D721Med (cell line): ENCODE measurements at regions not wholly inside any gene's neighbourhood (a gene's known extent, or its start where the extent isn't known, plus 50 kb on each side); places are given as distances from the start of the nearest gene placed in this dataset.

ENCODE experiments used
- DNase-seq: peaks from one replicate; pipeline ENCODE4 v3.0.0; 2011; ENCODE audit warnings: low spot score; ENCODE audit not compliant: insufficient read length
- FAIRE-seq: peaks from 2 replicates; lab custom pipeline; 2011; peaks lifted over from hg19 to GRCh38; lab: Jason Lieb, UNC
- TF ChIP-seq, protein P1 (sequence below): IDR thresholded peaks from 2 replicates; pipeline ENCODE4 v1.5.1; 2012; ENCODE audit warnings: mild to moderate bottlenecking, control low read depth; ENCODE audit not compliant: insufficient read depth; ENCODE audit errors: missing control alignments

- FAIRE-seq (no peak), DNase-seq (no peak)
- TF ChIP-seq, protein P1, sequence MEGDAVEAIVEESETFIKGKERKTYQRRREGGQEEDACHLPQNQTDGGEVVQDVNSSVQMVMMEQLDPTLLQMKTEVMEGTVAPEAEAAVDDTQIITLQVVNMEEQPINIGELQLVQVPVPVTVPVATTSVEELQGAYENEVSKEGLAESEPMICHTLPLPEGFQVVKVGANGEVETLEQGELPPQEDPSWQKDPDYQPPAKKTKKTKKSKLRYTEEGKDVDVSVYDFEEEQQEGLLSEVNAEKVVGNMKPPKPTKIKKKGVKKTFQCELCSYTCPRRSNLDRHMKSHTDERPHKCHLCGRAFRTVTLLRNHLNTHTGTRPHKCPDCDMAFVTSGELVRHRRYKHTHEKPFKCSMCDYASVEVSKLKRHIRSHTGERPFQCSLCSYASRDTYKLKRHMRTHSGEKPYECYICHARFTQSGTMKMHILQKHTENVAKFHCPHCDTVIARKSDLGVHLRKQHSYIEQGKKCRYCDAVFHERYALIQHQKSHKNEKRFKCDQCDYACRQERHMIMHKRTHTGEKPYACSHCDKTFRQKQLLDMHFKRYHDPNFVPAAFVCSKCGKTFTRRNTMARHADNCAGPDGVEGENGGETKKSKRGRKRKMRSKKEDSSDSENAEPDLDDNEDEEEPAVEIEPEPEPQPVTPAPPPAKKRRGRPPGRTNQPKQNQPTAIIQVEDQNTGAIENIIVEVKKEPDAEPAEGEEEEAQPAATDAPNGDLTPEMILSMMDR = no peak
These were observed 165.6 kb downstream of the PALM2AKAP2 start for GRCh38 chr9:109945573-109945972.

DNA sequence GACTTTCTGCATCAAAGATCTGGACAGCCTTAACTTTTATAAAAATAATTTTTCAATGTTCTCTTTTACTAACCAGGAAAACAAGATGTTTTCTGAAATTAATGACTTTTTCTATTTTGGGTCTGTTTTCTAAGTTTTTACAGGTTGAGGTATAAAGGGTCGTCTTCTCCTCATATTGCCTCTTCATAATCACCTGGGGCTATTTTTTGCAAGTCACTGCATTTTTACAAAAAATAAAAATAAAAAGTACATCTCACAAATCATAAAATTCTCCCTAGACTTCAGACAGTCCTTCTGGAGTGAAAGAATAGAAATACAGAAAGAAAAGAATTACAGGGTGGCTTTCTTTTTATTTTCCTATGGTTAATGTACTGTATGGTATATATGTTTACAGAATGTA lies 168.5 kb downstream of the PALM2AKAP2 start:
- FAIRE-seq (no peak), DNase-seq (no peak)
- TF ChIP-seq, protein P1 = no peak

- FAIRE-seq = no peak
- TF ChIP-seq, protein P1 = no peak
- no peak for DNase-seq
These were observed 170.9 kb downstream of the PALM2AKAP2 start for GRCh38 chr9:109950710-109951443.

- FAIRE-seq (no peak), DNase-seq (no peak)
- TF ChIP-seq, protein P1 = no peak
These were observed 173.3 kb downstream of the PALM2AKAP2 start for GRCh38 chr9:109953300-109953699.

GRCh38 chr9:109953813-109954497 lies 174.0 kb downstream of the PALM2AKAP2 start:
- FAIRE-seq = no peak
- DNase-seq = no peak
- TF ChIP-seq, protein P1 = no peak

DNA sequence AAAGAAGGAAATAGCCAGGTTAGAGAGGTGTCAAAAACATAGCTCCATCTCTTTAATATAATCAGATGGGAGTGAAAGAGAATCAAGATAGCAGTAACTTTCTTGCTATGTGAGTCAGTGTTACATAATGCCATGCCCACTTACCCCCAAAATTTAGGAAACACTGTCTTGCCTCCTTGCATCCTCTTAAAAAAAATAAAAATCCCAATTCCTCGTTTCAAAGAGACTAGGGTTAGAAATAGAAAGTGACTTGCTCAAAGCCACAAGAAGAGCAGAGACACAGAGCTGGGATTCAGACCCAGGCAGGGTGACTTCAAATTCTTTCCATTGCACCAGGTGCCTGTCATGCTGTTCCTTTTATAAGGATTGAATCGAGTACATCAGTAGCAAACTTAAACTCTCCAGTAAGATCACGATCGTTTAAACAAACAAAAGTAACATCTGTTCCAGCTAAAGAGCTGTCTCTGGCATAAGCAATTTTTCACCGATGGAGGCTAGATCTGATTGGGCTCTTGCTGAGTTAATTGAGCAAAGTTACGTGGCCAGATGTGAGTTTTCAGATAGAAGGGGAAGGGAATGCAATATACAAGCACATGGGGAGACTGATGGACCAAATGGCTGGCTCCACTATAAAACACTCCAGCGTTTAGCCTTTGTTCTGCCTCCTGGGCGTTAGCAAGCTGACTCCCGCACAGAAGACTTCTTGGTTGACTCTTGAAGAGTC lies 176.9 kb downstream of the PALM2AKAP2 start:
- FAIRE-seq = no peak
- no peak for DNase-seq
- TF ChIP-seq, protein P1 = no peak
